B cell (primary cell): ENCODE measurements at regions not wholly inside any gene's neighbourhood (a gene's known extent, or its start where the extent isn't known, plus 50 kb on each side); places are given as distances from the start of the nearest gene placed in this dataset.

ENCODE experiments used
- ATAC-seq: fragments of 200-7000 bp; cut with Tn5 transposase; one replicate; pipeline ENCODE4 v1.10.0; 2021; ENCODE audit warnings: low read depth, mild to moderate bottlenecking, moderate number of reproducible peaks, moderate library complexity
- CTCF ChIA-PET: fragments of 350-600 bp; sonication (Branson Sonifier 250); formaldehyde crosslinking; loops from one replicate; lab custom pipeline; 2021; ENCODE audit warnings: antibody characterized with exemption, inconsistent platforms; lab: Charles Lee
- POLR2A ChIA-PET: fragments of 350-600 bp; sonication (Branson Sonifier 250); formaldehyde crosslinking; loops from one replicate; lab custom pipeline; 2021; ENCODE audit warnings: antibody characterized with exemption; lab: Charles Lee
- DNase-seq: peaks from one replicate; pipeline ENCODE4 v3.0.0; 2013
- H2AFZ ChIP-seq: 2 replicates; pipeline ENCODE4 v1.6.1; 2012; ENCODE audit warnings: mild to moderate bottlenecking, low read depth, low read length; ENCODE audit not compliant: insufficient read depth, poor library complexity, severe bottlenecking
- H3K27ac ChIP-seq, 2 donors: 1 replicate in 1 of 2; 2 replicates in 1 of 2; pipeline ENCODE4 v1.5.1; 2012 to 2013; ENCODE audit warnings: low read length in 2 of 2, mild to moderate bottlenecking in 2 of 2, moderate library complexity in 1 of 2
- H3K27me3 ChIP-seq, 4 experiments: fragments of 200-600 bp in 1 of 4; sonication (generic) in 1 of 4; replicated peaks in 1 of 4; 1 replicate in 2 of 4; 2 replicates in 2 of 4; pipeline versions ENCODE4 v1.6.1 to v1.7.0; 2013 to 2016; ENCODE audit warnings: low read length in 3 of 4, mild to moderate bottlenecking in 2 of 4, mixed read lengths in 1 of 4, moderate library complexity in 1 of 4; ENCODE audit not compliant: insufficient read depth in 4 of 4, control insufficient read depth in 3 of 4; ENCODE audit errors: control extremely low read depth in 1 of 4
- H3K36me3 ChIP-seq, 2 experiments: replicated peaks in 1 of 2; 1 replicate in 1 of 2; 2 replicates in 1 of 2; pipeline versions ENCODE4 v1.6.1 to v1.7.1; 2013; ENCODE audit warnings: low read length in 1 of 2; ENCODE audit not compliant: insufficient read depth in 2 of 2, control insufficient read depth in 1 of 2; ENCODE audit errors: control extremely low read depth in 1 of 2, extremely low read depth in 1 of 2
- H3K4me1 ChIP-seq, 2 donors: fragments of 200-600 bp in 1 of 2; sonication (generic) in 1 of 2; 1 replicate in 1 of 2; 2 replicates in 1 of 2; pipeline versions ENCODE4 v1.5.1 to v1.6.1; 2013 to 2017; ENCODE audit warnings: low read length in 2 of 2; ENCODE audit not compliant: control insufficient read depth in 2 of 2, insufficient read depth in 2 of 2
- H3K4me2 ChIP-seq: replicated peaks from 2 replicates; pipeline ENCODE3; 2012; ENCODE audit warnings: mild to moderate bottlenecking, low read depth, low read length; ENCODE audit not compliant: poor library complexity, severe bottlenecking
- H3K4me3 ChIP-seq, 5 experiments: fragments of 200-600 bp in 1 of 5; sonication (generic) in 1 of 5; 1 replicate in 3 of 5; 2 replicates in 2 of 5; pipeline versions ENCODE4 v1.5.1 to v1.7.0; 2011 to 2016; ENCODE audit warnings: low read length in 4 of 5, mild to moderate bottlenecking in 4 of 5, low read depth in 2 of 5, control low read depth in 1 of 5, moderate library complexity in 1 of 5; ENCODE audit not compliant: insufficient read depth in 1 of 5; ENCODE audit errors: control extremely low read depth in 1 of 5, extremely low read depth in 1 of 5
- H3K79me2 ChIP-seq: fragments of 200-600 bp; sonication (generic); one replicate; pipeline ENCODE4 v1.6.0; 2016; ENCODE audit warnings: low read length; ENCODE audit not compliant: control insufficient read depth, insufficient read depth
- H3K9ac ChIP-seq: fragments of 200-600 bp; sonication (generic); 2 replicates; pipeline ENCODE4 v1.6.1; 2017; ENCODE audit warnings: mild to moderate bottlenecking, low read length, moderate library complexity
- H3K9me3 ChIP-seq, 3 donors: one replicate each; pipeline versions ENCODE4 v1.6.1 to v1.7.1; 2013; ENCODE audit warnings: low read length in 2 of 3; ENCODE audit not compliant: control insufficient read depth in 2 of 3, insufficient read depth in 1 of 3; ENCODE audit errors: control extremely low read depth in 1 of 3
- H4K20me1 ChIP-seq: 2 replicates; pipeline ENCODE4 v1.6.0; 2012; ENCODE audit warnings: mild to moderate bottlenecking, low read length; ENCODE audit not compliant: insufficient read depth, control insufficient read depth, poor library complexity, severe bottlenecking
- H3K27ac Mint-ChIP-seq: one replicate; pipeline ENCODE4 v1.8.0; 2021; ENCODE audit warnings: mixed read lengths
- H3K27me3 Mint-ChIP-seq: one replicate; pipeline ENCODE4 v1.8.0; 2021; ENCODE audit warnings: mixed read lengths
- H3K4me1 Mint-ChIP-seq: one replicate; pipeline ENCODE4 v1.8.0; 2021; ENCODE audit warnings: mixed read lengths
- H3K4me3 Mint-ChIP-seq: one replicate; pipeline ENCODE4 v1.8.0; 2021; ENCODE audit warnings: mixed read lengths
- H3K9me3 Mint-ChIP-seq: one replicate; pipeline ENCODE4 v1.8.0; 2022; ENCODE audit warnings: mixed read lengths; ENCODE audit not compliant: insufficient read depth
- CTCF ChIP-seq: fragments of 200-600 bp; IDR thresholded peaks from one replicate; pipeline ENCODE4 v1.8.0; 2022; ENCODE audit warnings: antibody characterized with exemption, mild to moderate bottlenecking
- EZH2 ChIP-seq: IDR thresholded peaks from 2 replicates; pipeline ENCODE4 v1.6.1; 2012; ENCODE audit warnings: borderline replicate concordance, low read depth, mild to moderate bottlenecking, moderate library complexity, low read length; ENCODE audit not compliant: insufficient read depth, poor library complexity, severe bottlenecking
- WGBS: methylation state at CpG from one replicate; pipeline ENCODE4 v1.1.5; 2013; ENCODE audit warnings: missing lambda C conversion rate; ENCODE audit not compliant: insufficient coverage; 5-methylcytosine and 5-hydroxymethylcytosine counted together
- intact Hi-C: fragments of 100-400 bp; cut with micrococcal nuclease; formaldehyde crosslinking; loops from one replicate; pipeline ENCODE4 v1.10.0; 2022

GRCh38 chr12:65756267-65756666 lies 68.0 kb upstream of the HMGA2 start:
- CTCF ChIA-PET = no interaction called here
- intact Hi-C loops = no loop called here
- H3K4me2 ChIP-seq = no peak overlapping the region

GRCh38 chr12:65756956-65757511 lies 67.2 kb upstream of the HMGA2 start:
- H3K4me1 Mint-ChIP-seq = no peaks in the 10 kb centered on the region
- Histone ChIP-seq H3K9me3 (no peaks in the 10 kb centered on the region), H3K36me3 (no peaks in the 10 kb centered on the region), H3K27me3 (peaks cover 0 to 4% (median 0%) of the 10 kb centered on the region in 4 experiments), H3K4me3 (no peak overlapping the region), H3K9ac (no peak overlapping the region), H3K79me2 (no peaks in the 10 kb centered on the region), H3K27ac (no peak overlapping the region), H2AFZ (no peak overlapping the region), H3K4me1 (no peaks in the 10 kb centered on the region), H4K20me1 (no peaks in the 10 kb centered on the region), H3K4me2 (no peak overlapping the region)
- intact Hi-C loops = no loop called here
- peaks cover 27% of the 10 kb centered on the region for H3K27me3 Mint-ChIP-seq
- WGBS = 54% methylated on average over 2 of the region's 2 CpGs
- CTCF ChIA-PET = no interaction called here
- POLR2A ChIA-PET = no interaction called here
- H3K27ac Mint-ChIP-seq = no peak overlapping the region
- no peaks in the 10 kb centered on the region for H3K9me3 Mint-ChIP-seq
- ATAC-seq = no peak
- no peak for TF ChIP-seq EZH2
- no peak for TF ChIP-seq CTCF
- no peak for DNase-seq
- no peak overlapping the region for H3K4me3 Mint-ChIP-seq

More at GRCh38 chr12:65756267-65756666, 68.0 kb upstream of the HMGA2 start:
- Histone ChIP-seq H3K79me2 (no peaks in the 10 kb centered on the region), H3K36me3 (no peaks in the 10 kb centered on the region), H3K9ac (no peak overlapping the region), H3K27ac (no peak overlapping the region), H3K27me3 (peaks cover 0 to 4% (median 0%) of the 10 kb centered on the region in 4 experiments), H2AFZ (no peak overlapping the region), H3K9me3 (no peaks in the 10 kb centered on the region), H4K20me1 (no peaks in the 10 kb centered on the region), H3K4me3 (no peak overlapping the region), H3K4me1 (no peaks in the 10 kb centered on the region)
- no peaks in the 10 kb centered on the region for H3K9me3 Mint-ChIP-seq
- H3K27me3 Mint-ChIP-seq = peaks cover 27% of the 10 kb centered on the region
- ATAC-seq (no peak), DNase-seq (no peak)
- WGBS = no CpG with 5 or more reads among the region's 5 CpGs
- H3K4me3 Mint-ChIP-seq = no peak overlapping the region
- no peak overlapping the region for H3K27ac Mint-ChIP-seq
- no peak for TF ChIP-seq EZH2
- no peak for TF ChIP-seq CTCF
- POLR2A ChIA-PET = no interaction called here
- H3K4me1 Mint-ChIP-seq = no peaks in the 10 kb centered on the region
